Neural progenitor cell (in vitro differentiated cells): ENCODE measurements at regions not wholly inside any gene's neighbourhood (a gene's known extent, or its start where the extent isn't known, plus 50 kb on each side); places are given as distances from the start of the nearest gene placed in this dataset.

Source experiments
- EZH2 ChIP-seq: fragments of 200-600 bp; sonication (generic); IDR thresholded peaks from 2 replicates; pipeline ENCODE4 v1.6.1; 2017; ENCODE audit warnings: antibody characterized with exemption, mild to moderate bottlenecking, moderate library complexity
- TF ChIP-seq, protein P1 (sequence below): fragments of 200-600 bp; sonication (generic); IDR thresholded peaks from 2 replicates; pipeline ENCODE4 v1.5.1; 2017; ENCODE audit warnings: antibody characterized with exemption, mild to moderate bottlenecking

DNA sequence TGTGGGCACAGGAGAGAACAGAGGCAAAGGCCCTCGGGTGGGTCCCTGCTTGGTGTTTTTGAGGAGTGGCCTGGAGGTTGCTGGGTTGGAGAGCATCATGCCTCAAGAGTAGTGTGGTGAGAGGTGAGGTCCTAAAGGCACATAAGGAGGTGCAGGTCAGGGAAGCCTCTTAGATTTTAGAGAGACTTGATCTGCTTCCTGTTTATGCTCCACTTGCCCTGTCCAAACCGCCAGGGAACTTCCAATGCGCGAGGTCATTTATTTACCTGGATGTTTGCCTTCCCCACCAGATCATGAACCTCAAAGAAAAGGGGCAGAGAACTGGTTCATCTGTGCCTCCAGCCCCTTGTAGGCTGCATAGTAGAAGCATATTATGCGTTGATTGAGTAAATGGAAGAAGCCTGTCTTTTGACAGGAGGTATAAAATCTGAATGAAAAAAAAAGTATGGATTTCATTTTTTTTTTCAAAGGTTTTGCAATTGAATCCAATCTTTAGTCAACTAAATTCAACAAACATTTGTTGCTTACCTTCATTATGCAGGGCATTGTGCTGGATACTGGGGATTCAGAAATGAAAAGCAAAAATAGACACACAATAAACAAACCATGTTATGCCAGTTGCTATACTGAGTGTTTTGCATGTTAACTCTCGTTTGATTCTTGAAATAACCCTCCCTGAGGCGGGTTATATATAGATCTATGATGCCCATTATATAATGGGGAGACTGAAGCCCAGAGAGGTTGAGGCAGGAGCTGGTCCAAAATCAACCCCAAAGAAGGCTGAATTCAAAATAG is 485.2 kb downstream of the VRK1 start:
- TF ChIP-seq, protein P1, sequence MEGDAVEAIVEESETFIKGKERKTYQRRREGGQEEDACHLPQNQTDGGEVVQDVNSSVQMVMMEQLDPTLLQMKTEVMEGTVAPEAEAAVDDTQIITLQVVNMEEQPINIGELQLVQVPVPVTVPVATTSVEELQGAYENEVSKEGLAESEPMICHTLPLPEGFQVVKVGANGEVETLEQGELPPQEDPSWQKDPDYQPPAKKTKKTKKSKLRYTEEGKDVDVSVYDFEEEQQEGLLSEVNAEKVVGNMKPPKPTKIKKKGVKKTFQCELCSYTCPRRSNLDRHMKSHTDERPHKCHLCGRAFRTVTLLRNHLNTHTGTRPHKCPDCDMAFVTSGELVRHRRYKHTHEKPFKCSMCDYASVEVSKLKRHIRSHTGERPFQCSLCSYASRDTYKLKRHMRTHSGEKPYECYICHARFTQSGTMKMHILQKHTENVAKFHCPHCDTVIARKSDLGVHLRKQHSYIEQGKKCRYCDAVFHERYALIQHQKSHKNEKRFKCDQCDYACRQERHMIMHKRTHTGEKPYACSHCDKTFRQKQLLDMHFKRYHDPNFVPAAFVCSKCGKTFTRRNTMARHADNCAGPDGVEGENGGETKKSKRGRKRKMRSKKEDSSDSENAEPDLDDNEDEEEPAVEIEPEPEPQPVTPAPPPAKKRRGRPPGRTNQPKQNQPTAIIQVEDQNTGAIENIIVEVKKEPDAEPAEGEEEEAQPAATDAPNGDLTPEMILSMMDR, result no peak
- TF ChIP-seq EZH2, result no peak
